ENCODE measurements at regions not wholly inside any gene's neighbourhood (a gene's known extent, or its start where the extent isn't known, plus 50 kb on each side); places are given as distances from the start of the nearest gene placed in this dataset.
"Not testable (repeated sequence)": the region's sequence is repeated elsewhere in the genome, so short reads cannot be mapped to it uniquely, and the experiment has no call there.

DNA sequence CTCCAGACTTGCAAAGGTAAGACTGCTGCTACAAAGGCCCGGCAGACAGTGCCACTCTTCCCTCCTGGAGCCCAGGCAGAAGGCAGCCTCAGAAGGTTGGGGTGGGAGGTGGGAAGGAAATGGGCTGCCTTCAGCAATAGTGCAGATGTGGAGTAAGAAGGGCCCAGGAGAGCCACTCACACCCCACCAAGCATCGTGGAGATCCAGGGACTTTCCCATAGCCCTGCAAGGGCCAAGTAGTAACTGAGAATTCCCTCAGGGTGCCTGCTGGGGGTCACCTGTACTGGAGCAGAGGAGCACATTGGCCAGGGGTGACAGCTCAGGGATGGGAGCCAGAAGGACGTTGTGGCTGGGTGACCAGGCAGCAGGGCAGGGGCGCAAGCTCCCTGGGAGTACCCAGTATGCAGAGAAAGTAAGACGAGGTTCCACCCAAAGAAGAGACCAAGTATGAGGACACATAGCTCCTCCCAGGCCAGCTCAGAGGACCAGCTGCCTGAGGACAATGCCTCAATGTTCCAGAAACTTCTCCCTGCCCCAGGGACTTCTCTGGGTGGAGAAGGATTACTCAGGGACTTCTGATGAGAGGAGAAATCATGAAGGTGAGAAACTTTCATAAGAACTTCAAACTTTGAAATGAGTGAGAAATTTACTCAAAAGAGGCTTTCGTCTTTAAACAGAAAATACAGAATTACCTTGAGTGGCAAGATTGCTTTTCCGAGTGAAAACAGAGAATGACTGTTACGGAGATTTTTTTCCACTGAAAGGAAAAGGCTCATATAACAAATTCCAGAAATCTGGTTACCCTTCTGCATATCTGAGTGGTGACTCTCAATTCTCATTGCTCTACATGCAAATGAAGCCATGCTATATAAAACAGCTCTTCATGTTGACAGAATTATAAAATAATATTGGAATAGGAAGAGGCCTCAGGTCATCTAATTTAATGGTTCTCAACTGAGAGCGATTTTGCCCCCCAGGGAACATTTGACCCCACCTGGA is 87.9 kb upstream of the TRIO start:
- DNase-seq (ENCODE audit: low spot score): no peak

DNA sequence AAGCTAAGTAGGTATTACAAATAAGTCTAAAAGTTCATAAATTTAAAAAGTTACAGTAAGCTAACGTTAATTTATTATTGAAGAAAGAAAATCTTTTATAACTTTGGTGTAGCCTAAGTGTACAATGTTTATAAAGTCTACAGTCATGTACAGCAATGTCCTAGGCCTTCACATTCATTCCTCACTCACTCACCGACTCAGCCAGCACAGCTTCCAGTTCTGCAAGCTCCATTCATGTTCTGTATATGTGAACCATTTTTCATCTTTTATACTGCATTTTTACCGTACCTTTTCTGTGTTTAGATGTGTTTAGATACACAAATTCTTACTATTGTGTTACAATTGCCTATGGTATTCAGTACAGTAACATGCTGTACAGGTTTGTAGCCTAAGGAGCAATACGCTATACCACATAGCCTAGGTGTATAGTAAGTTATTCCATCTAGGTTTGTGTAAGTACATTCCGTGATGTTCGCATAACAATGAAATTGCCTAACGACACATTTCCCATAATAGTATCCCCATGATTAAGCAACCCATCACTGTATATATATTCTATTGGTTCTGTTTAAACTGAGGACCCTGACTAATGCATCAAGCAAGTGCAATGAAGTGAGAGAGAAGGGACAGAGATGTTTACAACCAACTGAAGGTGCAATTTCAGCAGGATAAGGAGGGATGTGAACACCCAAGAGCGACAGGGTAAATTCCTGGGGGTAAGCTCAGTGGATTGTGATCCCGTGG is 88.9 kb upstream of the TRIO start:
- no peak for DNase-seq (ENCODE audit: low spot score)

DNA sequence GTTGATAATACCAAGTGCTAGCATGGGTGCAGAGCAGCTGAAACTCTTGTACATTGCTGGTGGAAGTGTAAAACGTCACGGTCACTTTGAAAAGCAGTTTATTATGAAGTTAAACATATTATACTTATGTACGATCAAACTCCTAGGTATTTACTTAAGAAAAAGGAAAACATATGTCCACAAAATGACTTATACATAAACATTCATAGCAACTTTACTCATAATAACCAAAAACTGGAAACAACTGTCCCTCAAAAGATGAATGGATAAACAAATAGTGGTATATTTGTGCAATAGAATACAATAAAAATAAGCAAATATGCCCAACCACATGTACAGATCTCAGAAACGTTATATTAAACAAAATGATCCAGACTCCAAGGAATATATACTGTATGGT is 92.3 kb upstream of the TRIO start:
- DNase-seq (ENCODE audit: low spot score): no peak

DNA sequence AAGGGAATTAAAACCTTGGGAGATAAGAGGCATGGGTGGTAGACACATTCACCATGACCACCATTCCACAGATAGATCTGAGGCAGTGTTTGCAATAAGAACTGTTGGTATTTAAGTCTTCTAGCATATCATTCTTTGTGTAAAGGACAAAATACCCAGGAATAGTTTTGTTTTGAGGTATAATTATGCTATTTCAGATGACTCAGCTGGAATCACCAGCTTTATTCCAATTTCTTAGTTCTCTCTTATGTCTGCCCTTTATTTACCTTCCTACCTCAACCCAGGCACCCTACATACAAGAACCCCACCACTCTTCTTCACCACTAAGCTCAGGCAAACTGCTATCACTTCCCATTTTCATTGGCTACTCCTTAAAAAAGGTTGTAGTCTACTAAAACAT is 94.7 kb upstream of the TRIO start:
- no peak for DNase-seq (ENCODE audit: low spot score)

DNA sequence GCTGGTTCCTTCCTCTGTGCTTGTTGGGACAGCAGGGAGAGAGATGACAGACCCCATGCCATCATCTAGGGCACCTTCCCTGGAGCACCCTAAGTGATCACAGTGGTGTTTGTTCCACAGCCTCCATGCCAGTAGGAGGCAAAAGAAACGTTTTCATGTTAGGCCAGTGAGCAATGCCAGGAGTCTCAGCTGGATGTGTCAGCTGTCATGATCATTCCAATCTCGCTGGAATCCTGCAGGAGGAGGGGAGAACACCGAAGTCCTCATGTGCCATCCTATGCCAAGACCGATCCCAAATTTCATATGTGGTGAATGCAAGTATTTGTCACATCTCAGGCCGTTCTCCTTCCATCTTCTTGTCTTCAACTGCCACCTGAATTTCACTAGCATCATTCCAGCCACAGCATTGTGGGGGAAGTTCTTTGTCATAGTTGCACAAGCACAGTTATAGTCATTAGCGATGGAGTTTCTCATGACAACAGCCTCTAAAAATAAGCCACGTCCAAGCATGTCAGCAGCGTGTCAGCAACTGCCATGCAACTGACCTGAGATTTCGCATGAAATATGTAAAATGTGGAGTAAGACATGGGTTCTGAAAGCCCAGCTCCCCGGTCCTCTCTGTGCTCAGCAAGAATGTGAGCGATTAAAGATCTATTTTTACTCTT is 97.2 kb upstream of the DNAH5 start:
- no peak for DNase-seq (ENCODE audit: low spot score)

DNA sequence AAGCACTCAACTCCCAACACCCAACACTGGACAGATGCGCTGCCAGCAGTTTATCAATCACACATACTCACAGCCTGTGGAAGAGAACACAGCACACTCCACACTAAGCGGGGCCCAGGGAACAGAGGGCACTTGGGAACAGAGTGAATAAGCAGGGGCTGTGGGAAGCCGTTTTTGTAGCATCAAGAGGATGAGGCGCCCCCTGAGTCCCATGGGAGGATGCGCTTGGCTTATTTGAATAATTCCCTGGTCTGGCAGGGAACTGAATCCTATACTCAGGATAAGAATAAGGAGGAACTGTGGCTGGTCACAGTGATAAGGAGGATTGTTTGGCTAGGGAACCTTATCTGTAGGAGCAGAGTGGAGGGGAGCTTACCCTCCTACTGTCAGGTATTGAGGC is 96.1 kb upstream of the DNAH5 start:
- DNase-seq (ENCODE audit: low spot score): no peak

DNA sequence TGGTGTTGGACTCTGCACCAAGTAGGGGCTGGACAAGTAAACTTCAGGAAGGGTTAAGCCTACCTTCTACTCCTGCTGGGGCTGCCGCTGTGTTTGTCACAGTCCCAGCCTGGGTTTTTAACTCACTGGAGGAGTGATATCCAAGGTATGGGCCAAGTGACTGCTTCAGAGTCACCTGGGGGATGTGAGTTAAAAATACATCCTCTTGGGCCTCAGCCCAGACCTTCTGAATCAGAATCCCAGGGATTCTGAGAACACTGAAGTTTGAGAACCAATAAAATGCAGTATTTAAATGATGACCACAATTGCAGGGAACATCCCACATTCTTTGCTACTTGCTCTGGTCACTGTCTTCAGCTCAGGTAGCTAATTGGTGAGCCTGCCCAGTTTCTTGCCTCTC is 95.1 kb upstream of the DNAH5 start:
- DNase-seq (ENCODE audit: low spot score): no peak

DNA sequence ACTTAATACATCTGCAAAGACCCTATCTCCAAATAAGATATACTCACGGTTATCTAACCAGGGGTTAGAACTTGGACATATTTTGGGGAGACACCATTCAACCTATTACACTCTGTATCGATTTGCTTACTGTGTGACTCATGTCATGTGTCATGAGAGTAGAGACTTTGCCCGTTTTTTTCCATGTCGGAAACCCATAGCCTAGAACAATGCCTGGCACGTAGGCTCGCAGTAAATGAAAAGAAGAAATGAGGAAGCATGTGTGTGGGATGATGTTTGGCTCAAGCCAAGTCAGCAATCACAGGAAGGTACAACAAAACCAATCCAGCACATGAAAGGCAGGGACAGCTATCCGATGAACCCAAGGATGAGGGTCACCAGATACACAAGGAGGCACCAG is 94.6 kb upstream of the DNAH5 start:
- DNase-seq (ENCODE audit: low spot score): no peak

DNA sequence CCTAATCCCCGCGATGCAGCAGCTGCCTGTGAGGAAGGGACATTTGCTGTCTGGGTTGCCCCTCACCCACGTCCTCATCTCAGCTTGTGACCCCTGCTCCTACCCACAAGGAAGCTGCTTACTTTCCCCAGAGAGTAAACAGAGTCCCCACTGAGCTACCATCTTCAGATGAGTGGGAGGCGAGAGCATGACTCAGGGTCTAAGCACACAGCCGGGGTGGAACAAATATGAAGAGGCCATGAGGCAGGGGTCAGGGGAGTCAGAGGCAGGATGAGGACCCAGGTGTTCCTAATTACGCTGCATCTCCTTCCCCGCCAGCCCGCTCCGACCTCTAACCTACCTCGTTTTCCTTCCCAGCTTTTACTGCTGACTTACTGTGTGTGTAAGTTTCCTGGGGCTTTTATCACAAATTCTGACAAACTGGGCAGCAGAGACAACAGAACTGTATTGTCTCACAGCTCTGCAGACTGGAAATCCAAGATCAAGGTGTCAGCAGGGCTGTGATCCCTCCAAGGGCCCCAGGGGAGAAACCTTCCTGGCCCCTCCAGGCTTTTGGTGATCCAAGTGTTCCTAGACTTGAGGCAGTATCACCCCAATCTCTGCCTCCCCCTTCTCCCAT is 94.0 kb upstream of the DNAH5 start:
- no peak for DNase-seq (ENCODE audit: low spot score)

DNA sequence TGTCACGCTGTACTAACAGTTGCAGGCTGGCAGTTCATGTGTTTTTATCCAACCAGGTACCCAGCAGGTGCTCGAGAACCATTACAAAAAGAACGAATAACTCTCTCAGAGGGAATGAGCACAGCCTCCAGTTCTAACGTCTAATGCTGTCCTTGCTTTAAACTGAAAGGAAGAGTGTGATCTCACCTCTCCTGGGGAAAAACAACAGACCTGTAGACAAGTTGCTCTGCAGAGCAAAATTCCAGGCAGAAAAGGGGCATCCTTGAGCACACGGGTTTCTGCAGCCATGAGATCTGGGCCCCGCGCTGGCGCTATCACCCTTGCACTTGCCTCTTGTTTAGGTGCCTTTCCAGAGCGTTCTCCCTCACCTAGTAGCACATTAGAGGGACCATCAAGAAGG is 92.5 kb upstream of the DNAH5 start:
- no peak for DNase-seq (ENCODE audit: low spot score)

DNA sequence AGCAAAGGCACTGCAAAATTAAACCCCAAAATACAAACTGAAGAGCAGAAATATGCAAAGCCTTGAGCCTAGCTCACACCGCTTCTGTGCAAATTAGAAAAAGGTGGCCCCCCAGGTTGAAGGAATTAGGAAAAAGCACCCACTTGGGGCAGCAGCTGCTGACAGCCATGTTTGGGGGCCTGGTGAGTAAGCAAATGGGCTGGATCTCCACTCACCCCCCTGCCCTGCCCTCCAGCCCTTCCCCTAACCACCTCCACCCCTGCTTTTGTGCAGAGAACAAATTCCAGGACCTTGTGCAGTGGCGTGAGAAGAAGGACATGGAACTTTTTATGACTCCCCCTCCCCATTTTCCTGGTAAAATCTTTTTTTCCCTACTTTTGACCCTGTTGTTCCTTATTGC is 92.0 kb upstream of the DNAH5 start:
- DNase-seq (ENCODE audit: low spot score): no peak

DNA sequence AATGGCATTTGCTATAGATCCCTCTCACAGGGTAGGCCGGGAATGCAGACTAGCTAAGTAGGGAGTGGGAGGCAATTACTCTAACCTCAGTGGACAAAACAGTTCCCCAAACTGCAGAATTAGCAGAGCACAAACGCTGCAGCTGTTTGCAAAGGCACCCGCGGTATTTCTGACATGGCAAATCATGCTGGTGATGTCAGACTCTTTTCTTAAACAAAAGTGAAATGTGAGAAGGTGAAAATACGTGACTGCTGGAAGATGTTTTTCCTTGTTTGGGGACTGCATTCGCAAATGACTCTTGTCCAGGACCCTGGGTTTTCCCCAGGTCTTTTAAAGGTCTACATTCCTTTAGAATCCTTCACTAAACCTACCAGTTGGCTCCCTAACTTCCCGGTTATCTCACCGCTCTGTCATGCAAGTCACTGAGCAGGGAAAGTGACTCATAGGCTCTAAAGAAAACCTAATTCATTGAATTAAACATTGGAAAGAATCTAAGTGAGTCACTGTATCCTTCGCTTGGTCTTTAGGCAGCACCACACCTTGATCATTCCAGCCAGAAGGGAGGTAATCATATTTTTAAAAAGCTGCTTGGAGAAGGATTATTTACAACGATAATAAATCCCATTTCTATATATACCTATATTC is 91.5 kb upstream of the DNAH5 start:
- DNase-seq (ENCODE audit: low spot score): no peak

DNA sequence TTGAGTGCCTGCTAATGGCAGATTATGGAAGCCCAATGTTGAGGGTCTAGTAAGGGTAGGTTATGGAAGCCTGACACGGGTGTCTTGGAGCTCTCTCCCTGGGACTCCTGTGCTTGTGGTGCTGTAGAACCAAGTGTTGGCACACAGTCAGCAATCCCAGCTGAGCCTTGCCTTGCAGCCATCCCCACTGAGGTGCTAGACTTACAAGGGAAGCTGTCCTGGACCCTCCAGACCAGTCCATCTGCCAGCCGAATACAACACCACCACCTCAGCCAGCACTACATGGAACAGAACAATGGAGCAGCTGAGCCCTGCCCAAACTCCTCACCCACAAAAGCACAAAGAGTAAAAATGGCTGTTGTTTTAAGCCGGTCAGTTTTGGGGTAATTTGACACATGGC is 90.5 kb upstream of the DNAH5 start:
- no peak for DNase-seq (ENCODE audit: low spot score)

DNA sequence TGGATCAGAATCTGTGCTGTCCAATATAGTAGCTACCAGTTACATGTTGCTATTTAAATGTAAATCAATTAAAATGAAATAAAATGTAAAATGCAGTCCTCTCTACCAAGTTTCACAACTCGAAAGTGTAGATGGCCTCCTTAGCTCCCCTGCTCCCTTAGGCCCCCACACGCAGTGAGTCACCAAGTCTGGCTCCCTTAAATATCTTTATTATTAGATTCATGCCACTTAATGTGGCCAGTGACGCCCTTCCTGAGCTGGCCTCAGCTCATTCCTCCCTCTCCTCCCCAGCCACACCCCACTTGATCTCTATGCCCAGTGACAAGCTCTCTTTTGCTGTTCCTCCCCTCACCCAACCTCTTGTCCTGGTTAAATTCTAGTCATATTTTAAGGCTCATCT is 88.4 kb upstream of the DNAH5 start:
- no peak for DNase-seq (ENCODE audit: low spot score)

DNA sequence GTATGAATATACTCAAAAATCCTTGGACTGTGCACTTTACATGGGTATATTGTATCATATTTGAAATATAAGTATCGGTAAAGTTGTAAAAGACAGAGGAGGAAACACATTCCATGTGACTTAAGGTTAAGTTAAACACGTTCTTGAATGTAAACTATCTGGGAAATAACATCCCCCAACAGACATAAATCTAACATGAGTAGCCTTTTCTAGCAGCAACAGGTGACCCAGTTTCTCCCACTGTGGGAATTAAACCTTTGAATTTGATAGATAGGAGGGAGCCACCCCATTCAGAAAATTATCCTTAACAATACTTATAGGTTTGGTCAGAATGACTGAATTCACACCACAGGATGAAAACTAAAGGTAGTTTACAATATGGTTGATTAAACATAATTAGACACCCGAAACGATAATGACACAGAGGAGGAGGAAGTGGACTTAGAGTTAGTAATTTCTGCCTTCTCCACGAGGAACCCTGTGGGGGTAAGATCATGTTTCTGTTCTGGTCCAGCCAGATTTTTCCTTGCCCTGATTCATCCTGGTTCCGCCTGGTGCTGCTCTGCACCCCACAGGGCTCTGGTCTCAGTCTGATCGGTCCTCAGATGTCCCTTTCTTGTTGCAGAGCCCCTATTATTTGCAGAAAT is 84.6 kb upstream of the DNAH5 start:
- no peak for DNase-seq (ENCODE audit: low spot score)

DNA sequence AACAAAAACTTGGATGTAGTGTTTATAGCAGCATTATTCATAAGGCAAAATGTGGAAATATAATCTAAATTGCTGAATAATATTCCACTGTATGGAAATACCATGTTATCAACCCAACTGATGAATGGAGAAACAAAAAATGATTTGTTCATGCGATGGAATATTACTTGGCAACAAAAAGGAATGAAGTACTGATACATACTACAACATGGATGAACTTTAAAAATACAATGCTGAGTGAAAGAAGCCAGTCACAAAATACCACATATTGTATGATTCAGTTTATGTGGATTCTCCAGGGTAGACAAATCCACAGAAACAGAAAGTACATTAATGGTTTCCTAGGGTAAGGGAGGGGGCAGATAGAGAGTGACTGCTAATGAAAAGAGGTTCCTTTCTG is 83.7 kb upstream of the DNAH5 start:
- no peak for DNase-seq (ENCODE audit: low spot score)

DNA sequence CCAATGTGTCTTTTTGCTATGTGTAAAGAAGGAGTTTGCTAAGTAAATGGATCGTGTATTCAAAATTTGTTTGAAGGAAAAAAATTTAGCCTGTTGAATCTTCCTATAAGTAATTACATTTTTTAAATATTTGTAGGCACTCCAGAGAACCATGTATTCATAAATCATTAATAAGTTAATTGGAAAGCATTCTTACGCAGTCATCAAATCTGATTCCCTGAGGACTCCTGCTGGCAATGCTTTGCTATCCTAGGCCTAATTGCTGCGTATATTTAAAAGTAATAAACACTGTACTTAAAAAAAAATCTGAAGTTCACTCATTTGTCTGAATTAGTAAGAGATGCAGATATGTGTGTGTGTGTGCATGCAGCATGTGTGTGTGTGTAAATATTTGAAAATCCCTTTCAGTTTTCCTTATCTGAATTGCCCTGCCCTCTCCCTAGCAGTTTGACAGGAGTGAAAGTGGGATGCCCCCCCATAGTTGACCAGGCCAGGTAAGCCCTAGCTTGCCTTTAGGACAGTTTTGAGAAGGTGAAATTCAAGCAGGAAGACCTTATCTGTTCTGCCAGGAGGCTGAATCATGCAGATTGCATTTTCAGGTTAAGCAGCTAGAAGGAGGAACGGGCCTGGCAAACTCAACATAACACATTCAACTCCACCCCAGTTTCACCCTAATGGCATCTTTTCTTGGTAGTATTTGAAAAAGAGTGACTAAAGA is 81.2 kb upstream of the DNAH5 start:
- DNase-seq (ENCODE audit: low spot score): no peak

DNA sequence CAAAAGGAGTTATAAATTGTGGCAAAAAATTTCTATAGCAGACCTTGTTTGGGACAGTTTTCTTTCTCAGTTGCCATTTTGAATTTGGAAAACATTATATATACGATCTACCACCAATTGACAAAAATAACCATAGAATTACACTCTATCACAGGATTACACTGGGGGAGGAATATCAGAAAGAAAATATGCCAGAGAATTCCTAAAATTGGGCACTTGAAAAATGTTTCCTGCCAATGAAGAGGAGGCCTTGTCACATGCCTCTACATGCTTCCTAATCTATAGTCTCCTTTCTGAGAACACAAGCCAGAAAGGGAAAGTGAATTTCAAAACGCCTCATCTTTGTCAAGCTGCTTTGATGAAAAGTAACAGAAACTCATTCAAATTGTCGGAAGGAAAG is 78.5 kb upstream of the DNAH5 start:
- DNase-seq (ENCODE audit: low spot score): no peak

DNA sequence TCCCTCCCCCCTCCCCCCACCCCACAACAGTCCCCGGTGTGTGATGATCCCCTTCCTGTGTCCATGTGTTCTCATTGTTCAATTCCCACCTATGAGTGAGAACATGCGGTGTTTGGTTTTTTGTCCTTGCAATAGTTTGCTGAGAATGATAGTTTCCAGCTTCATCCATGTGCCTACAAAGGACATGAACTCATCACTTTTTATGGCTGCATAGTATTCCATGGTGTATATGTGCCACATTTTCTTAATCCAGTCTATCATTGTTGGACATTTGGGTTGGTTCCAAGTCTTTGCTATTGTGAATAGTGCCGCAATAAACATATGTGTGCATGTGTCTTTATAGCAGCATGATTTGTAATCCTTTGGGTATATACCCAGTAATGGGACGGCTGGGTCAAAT is 76.5 kb upstream of the DNAH5 start:
- not testable (repeated sequence) for DNase-seq (ENCODE audit: low spot score)

DNA sequence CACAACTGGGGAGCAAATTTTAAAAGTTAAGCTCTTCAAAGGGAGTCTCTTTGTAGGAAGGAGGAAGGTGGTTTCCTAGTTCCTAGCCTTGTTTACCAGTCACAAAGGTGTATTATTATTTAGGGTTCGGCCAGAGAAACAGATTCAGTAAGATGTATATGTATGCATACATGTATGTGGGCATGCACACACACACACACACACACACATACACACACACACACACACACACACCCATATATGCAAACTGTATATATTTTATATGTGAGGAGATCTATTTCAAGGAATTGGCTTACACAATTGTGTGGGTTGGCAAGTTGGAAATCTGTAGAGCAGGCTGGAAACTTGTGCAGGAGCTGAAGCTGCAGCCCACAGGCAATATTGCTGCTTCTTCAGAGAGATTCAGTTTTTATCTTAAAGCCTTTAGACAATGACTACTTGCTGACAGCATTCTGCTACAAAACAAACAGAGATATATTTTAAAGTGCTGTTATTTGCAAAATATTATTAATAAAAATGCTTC is 75.3 kb upstream of the DNAH5 start:
- DNase-seq (ENCODE audit: low spot score): no peak
